OCI-LY3 (cell line): ENCODE measurements at regions not wholly inside any gene's neighbourhood (a gene's known extent, or its start where the extent isn't known, plus 50 kb on each side); places are given as distances from the start of the nearest gene placed in this dataset.
"Not testable (repeated sequence)": the region's sequence is repeated elsewhere in the genome, so short reads cannot be mapped to it uniquely, and the experiment has no call there.

Experiments used
- EZH2phosphoT487 ChIP-seq: fragments of 200-600 bp; shearing (Covaris generic); IDR thresholded peaks from 2 replicates; pipeline ENCODE4 v1.6.1; 2018; ENCODE audit warnings: antibody characterized with exemption, mixed run types, low read depth
- TF ChIP-seq, protein P1 (sequence below): fragments of 200-600, 300-600 bp; sonication (generic); IDR thresholded peaks from 2 replicates; pipeline ENCODE4 v1.5.1; 2014; ENCODE audit warnings: antibody characterized with exemption, low read length, low read depth

DNA sequence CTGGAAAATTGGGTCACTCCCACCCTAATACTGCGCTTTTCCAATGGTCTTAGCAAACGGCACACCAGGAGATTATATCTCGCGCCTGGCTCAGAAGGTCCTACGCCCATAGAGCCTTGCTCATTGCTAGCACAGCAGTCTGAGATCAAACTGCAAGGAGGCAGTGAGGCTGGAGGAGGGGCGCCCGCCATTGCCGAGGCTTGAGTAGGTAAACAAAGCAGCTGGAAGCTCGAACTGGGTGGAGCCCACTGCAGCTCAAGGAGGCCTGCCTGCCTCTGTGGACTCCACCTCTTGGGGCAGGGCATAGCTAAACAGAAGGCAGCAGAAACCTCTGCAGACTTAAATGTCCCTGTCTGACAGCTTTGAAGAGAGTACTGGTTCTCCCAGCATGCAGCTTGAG, 362.6 kb upstream of the GOT2 start:
- TF ChIP-seq, protein P1, sequence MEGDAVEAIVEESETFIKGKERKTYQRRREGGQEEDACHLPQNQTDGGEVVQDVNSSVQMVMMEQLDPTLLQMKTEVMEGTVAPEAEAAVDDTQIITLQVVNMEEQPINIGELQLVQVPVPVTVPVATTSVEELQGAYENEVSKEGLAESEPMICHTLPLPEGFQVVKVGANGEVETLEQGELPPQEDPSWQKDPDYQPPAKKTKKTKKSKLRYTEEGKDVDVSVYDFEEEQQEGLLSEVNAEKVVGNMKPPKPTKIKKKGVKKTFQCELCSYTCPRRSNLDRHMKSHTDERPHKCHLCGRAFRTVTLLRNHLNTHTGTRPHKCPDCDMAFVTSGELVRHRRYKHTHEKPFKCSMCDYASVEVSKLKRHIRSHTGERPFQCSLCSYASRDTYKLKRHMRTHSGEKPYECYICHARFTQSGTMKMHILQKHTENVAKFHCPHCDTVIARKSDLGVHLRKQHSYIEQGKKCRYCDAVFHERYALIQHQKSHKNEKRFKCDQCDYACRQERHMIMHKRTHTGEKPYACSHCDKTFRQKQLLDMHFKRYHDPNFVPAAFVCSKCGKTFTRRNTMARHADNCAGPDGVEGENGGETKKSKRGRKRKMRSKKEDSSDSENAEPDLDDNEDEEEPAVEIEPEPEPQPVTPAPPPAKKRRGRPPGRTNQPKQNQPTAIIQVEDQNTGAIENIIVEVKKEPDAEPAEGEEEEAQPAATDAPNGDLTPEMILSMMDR: not testable (repeated sequence)
- not testable (repeated sequence) for TF ChIP-seq EZH2phosphoT487
